ENCODE measurements at regions not wholly inside any gene's neighbourhood (a gene's known extent, or its start where the extent isn't known, plus 50 kb on each side); places are given as distances from the start of the nearest gene placed in this dataset.

DNA sequence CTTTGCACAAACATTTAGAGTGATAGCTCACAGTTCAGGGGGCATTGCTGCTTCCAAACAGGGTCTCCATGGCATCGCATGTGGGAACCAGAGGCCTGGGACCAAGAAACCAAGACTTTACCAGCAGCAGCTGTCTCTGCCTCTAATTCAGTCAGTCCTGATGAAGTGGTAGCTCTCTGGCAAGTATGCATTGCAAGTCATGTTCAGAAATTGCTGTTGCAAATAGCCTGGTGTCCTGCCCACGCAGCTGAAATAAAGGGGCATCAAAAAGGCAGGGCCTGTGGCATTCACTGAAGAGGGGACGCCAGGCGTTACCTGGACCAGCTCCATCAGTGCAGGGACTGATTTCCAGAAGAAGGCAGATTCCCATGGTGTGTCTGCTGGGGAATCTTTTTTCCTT lies 121.3 kb downstream of the CD47 start:
- TF ChIP-seq, protein P1, sequence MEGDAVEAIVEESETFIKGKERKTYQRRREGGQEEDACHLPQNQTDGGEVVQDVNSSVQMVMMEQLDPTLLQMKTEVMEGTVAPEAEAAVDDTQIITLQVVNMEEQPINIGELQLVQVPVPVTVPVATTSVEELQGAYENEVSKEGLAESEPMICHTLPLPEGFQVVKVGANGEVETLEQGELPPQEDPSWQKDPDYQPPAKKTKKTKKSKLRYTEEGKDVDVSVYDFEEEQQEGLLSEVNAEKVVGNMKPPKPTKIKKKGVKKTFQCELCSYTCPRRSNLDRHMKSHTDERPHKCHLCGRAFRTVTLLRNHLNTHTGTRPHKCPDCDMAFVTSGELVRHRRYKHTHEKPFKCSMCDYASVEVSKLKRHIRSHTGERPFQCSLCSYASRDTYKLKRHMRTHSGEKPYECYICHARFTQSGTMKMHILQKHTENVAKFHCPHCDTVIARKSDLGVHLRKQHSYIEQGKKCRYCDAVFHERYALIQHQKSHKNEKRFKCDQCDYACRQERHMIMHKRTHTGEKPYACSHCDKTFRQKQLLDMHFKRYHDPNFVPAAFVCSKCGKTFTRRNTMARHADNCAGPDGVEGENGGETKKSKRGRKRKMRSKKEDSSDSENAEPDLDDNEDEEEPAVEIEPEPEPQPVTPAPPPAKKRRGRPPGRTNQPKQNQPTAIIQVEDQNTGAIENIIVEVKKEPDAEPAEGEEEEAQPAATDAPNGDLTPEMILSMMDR (IDR thresholded peaks at IDR 0.05; ENCODE audit: unreplicated experiment) = no peak
- Mint-ChIP-seq H3K9me3 (ENCODE audit: low read depth, unreplicated experiment) (no peaks in the 10 kb centered on the region), H3K4me1 (ENCODE audit: low read depth, unreplicated experiment) (peaks cover 57% of the 10 kb centered on the region), H3K27ac (ENCODE audit: unreplicated experiment) (peak overlapping the region; percentile 74), H3K27me3 (ENCODE audit: unreplicated experiment) (no peaks in the 10 kb centered on the region), H3K36me3 (ENCODE audit: insufficient read depth, unreplicated experiment) (peaks cover 18% of the 10 kb centered on the region), H3K4me3 (ENCODE audit: low read depth, unreplicated experiment) (no peak overlapping the region)
- intact Hi-C loops (cut with micrococcal nuclease; ENCODE audit: unreplicated experiment) = no loop called here
- CTCF ChIA-PET = interaction anchor here (0.5 to 1.9 kb wide), 3 partner anchors 9 to 508 kb away, joined by 3 to 7 read pairs (median 6); no protein-coding TSS in a partner anchor
- no TSS peak for BruUV-seq (replicated peaks)
- DNase-seq = no peak

- DNase-seq = no peak
- Mint-ChIP-seq H3K27me3 (ENCODE audit: unreplicated experiment) (no peaks in the 10 kb centered on the region), H3K9me3 (ENCODE audit: low read depth, unreplicated experiment) (no peaks in the 10 kb centered on the region), H3K4me3 (ENCODE audit: low read depth, unreplicated experiment) (no peak overlapping the region), H3K36me3 (ENCODE audit: insufficient read depth, unreplicated experiment) (peaks cover 18% of the 10 kb centered on the region), H3K27ac (ENCODE audit: unreplicated experiment) (no peak overlapping the region), H3K4me1 (ENCODE audit: low read depth, unreplicated experiment) (peaks cover 55% of the 10 kb centered on the region)
- no TSS peak for BruUV-seq (replicated peaks)
- intact Hi-C loops (cut with micrococcal nuclease; ENCODE audit: unreplicated experiment) = no loop called here
- TF ChIP-seq, protein P1 (IDR thresholded peaks at IDR 0.05; ENCODE audit: unreplicated experiment) = no peak
- CTCF ChIA-PET = no interaction called here
Measured at GRCh38 chr3:107966276-107966675, 124.6 kb downstream of the CD47 start.

- peaks cover 10% of the 10 kb centered on the region for H3K36me3 Mint-ChIP-seq (ENCODE audit: insufficient read depth, unreplicated experiment)
- peaks cover 45% of the 10 kb centered on the region for H3K4me1 Mint-ChIP-seq (ENCODE audit: low read depth, unreplicated experiment)
- intact Hi-C loops (cut with micrococcal nuclease; ENCODE audit: unreplicated experiment) = no loop called here
- no peak overlapping the region for H3K27ac Mint-ChIP-seq (ENCODE audit: unreplicated experiment)
- no peaks in the 10 kb centered on the region for H3K9me3 Mint-ChIP-seq (ENCODE audit: low read depth, unreplicated experiment)
- TF ChIP-seq, protein P1 (IDR thresholded peaks at IDR 0.05; ENCODE audit: unreplicated experiment) = no peak
- CTCF ChIA-PET = interaction anchor here (0.6 kb wide), 1 partner anchor 110 kb away, joined by 4 read pairs; no protein-coding TSS in a partner anchor
- no peak overlapping the region for H3K4me3 Mint-ChIP-seq (ENCODE audit: low read depth, unreplicated experiment)
- no TSS peak for BruUV-seq (replicated peaks)
- no peaks in the 10 kb centered on the region for H3K27me3 Mint-ChIP-seq (ENCODE audit: unreplicated experiment)
- no peak for DNase-seq
Measured at GRCh38 chr3:107965136-107965655, 125.6 kb downstream of the CD47 start.

DNA sequence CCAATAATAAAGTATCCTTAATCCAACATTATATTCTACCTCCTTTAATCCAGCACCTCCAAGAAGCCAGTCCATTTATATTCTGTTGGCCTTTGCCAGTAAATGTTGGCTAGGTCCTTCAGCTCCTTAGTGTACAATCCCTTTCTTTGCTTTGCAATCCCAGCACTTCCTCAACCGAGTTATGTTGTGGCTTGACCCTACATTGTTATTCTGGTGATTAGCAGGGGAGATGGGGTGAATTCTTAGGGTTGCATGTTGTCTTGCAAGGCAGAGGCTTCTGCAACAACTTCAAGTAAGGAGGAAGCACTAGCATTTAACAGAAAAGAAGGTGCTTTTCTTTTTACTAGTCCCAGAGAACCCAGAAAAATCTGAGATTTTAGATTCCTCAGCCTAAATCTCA lies 127.2 kb downstream of the CD47 start:
- TF ChIP-seq, protein P1 (IDR thresholded peaks at IDR 0.05; ENCODE audit: unreplicated experiment) = no peak
- Mint-ChIP-seq H3K4me1 (ENCODE audit: low read depth, unreplicated experiment) (peaks cover 31% of the 10 kb centered on the region), H3K4me3 (ENCODE audit: low read depth, unreplicated experiment) (no peak overlapping the region), H3K27me3 (ENCODE audit: unreplicated experiment) (no peaks in the 10 kb centered on the region), H3K9me3 (ENCODE audit: low read depth, unreplicated experiment) (peaks cover 2% of the 10 kb centered on the region), H3K36me3 (ENCODE audit: insufficient read depth, unreplicated experiment) (no peaks in the 10 kb centered on the region), H3K27ac (ENCODE audit: unreplicated experiment) (peak overlapping the region; percentile 69)
- CTCF ChIA-PET = interaction anchor here (0.6 kb wide), 1 partner anchor 465 kb away, joined by 3 read pairs; no protein-coding TSS in a partner anchor
- intact Hi-C loops (cut with micrococcal nuclease; ENCODE audit: unreplicated experiment) = loop anchor here (5.0 kb wide), 1 partner anchor 34 kb away; no protein-coding TSS in a partner anchor
- DNase-seq = no peak
- BruUV-seq (replicated peaks) = no TSS peak
